GM23248 (cell line): ENCODE measurements at regions not wholly inside any gene's neighbourhood (a gene's known extent, or its start where the extent isn't known, plus 50 kb on each side); places are given as distances from the start of the nearest gene placed in this dataset.

ENCODE experiments used
- DNase-seq: peaks from one replicate; pipeline ENCODE4 v3.0.0-alpha.2; 2015
- H2AFZ ChIP-seq: fragments of 200-600 bp; sonication (generic); 2 replicates; pipeline ENCODE4 v1.6.1; 2016; ENCODE audit warnings: antibody characterized with exemption
- H3F3A ChIP-seq: fragments of 200-600 bp; sonication (generic); 2 replicates; pipeline ENCODE4 v1.6.1; 2016; ENCODE audit warnings: mild to moderate bottlenecking, antibody characterized with exemption, mixed run types; ENCODE audit not compliant: insufficient read depth
- H3K27ac ChIP-seq: fragments of 200-600 bp; sonication (generic); 2 replicates; pipeline ENCODE4 v1.5.1; 2016; ENCODE audit warnings: mild to moderate bottlenecking
- H3K27me3 ChIP-seq: fragments of 200-600 bp; sonication (generic); replicated peaks from 2 replicates; pipeline ENCODE4 v1.6.1; 2016; ENCODE audit warnings: mild to moderate bottlenecking; ENCODE audit not compliant: insufficient read depth
- H3K36me3 ChIP-seq: fragments of 200-600 bp; sonication (generic); 2 replicates; pipeline ENCODE4 v1.6.1; 2016; ENCODE audit warnings: low read depth, mild to moderate bottlenecking
- H3K4me1 ChIP-seq: fragments of 200-600 bp; sonication (generic); 2 replicates; pipeline ENCODE4 v1.6.1; 2016; ENCODE audit warnings: mild to moderate bottlenecking; ENCODE audit not compliant: insufficient read depth
- H3K4me2 ChIP-seq: fragments of 200-600 bp; sonication (generic); one replicate; pipeline ENCODE4 v1.6.1; 2016; ENCODE audit warnings: mild to moderate bottlenecking; ENCODE audit not compliant: unreplicated experiment
- H3K4me3 ChIP-seq: fragments of 200-600 bp; sonication (generic); 2 replicates; pipeline ENCODE4 v1.5.1; 2016; ENCODE audit warnings: mild to moderate bottlenecking
- H3K79me2 ChIP-seq: fragments of 200-600 bp; sonication (generic); 2 replicates; pipeline ENCODE4 v1.6.1; 2016; ENCODE audit warnings: mild to moderate bottlenecking; ENCODE audit not compliant: insufficient read depth
- H3K9ac ChIP-seq: fragments of 200-600 bp; sonication (generic); 2 replicates; pipeline ENCODE4 v1.6.1; 2016; ENCODE audit warnings: mild to moderate bottlenecking
- H3K9me2 ChIP-seq: fragments of 200-600 bp; sonication (generic); 2 replicates; pipeline ENCODE4 v1.6.1; 2016; ENCODE audit warnings: mixed run types, mild to moderate bottlenecking, moderate library complexity; ENCODE audit not compliant: insufficient read depth
- H3K9me3 ChIP-seq: fragments of 200-600 bp; sonication (generic); one replicate; pipeline ENCODE4 v1.6.1; 2017; ENCODE audit warnings: low read depth
- H4K20me1 ChIP-seq: fragments of 200-600 bp; sonication (generic); 2 replicates; pipeline ENCODE4 v1.6.0; 2016; ENCODE audit not compliant: insufficient read depth
- EZH2 ChIP-seq: fragments of 200-600 bp; sonication (generic); IDR thresholded peaks from 2 replicates; pipeline ENCODE4 v1.6.1; 2018; ENCODE audit warnings: antibody characterized with exemption, mild to moderate bottlenecking; ENCODE audit not compliant: insufficient read depth, poor library complexity, severe bottlenecking
- EZH2phosphoT487 ChIP-seq: fragments of 200-600 bp; sonication (generic); IDR thresholded peaks from 2 replicates; pipeline ENCODE4 v1.6.1; 2018; ENCODE audit warnings: antibody characterized with exemption, moderate library complexity, mild to moderate bottlenecking, low read depth; ENCODE audit not compliant: insufficient read depth
- WGBS, 2 experiments: methylation state at CpG; one replicate each; pipeline ENCODE4 v1.1.6; 2015 to 2017; ENCODE audit warnings: low lambda C conversion rate in 2 of 2, low coverage in 1 of 2; ENCODE audit errors: missing lambda C conversion rate in 2 of 2; 5-methylcytosine and 5-hydroxymethylcytosine counted together
- in situ Hi-C: fragments of 300-500 bp; cut with MboI; formaldehyde crosslinking; loops from 2 replicates; pipeline ENCODE4 v1.15.0; 2020

DNA sequence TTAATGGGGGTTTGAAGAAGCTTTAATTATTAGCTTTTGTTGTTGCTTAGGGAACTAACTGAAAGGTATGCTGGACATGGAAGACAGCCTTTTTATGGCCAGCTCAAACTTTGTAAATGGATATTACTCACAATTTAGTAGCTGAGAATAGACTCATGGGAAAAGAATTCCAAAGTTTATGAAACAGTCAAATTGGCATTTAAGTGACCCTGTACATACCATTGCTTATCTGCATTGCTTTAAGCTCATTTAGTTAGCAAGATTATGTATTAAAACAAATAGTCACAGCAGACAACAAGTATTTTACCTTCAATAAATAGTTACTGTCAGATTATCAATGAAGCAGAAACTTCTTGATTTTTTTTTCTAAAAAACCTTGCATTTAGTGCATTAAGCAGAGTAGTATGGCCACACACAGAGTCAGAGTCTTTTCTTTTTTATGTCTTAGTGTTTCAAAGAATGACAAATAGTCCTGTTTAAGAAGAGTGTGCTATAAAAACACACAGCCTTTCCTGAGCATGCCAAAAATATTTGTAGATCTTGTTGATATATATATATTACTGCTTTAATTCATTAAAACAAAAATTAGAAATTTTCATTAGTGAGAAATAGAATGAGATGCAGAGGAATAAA lies 102.2 kb downstream of the TTC6 start:
- H3K9me2 ChIP-seq, result no peaks in the 10 kb centered on the region
- no peaks in the 10 kb centered on the region for H3K79me2 ChIP-seq
- H3K4me1 ChIP-seq, result peaks cover 14% of the 10 kb centered on the region
- H3K27me3 ChIP-seq, result no peaks in the 10 kb centered on the region
- no peak for TF ChIP-seq EZH2phosphoT487
- TF ChIP-seq EZH2, result no peak
- in situ Hi-C loops, result no loop called here
- H3K36me3 ChIP-seq, result no peaks in the 10 kb centered on the region
- no peaks in the 10 kb centered on the region for H3K9me3 ChIP-seq
- DNase-seq, result peak; percentile 67
- H3K27ac ChIP-seq, result no peak overlapping the region
- H3F3A ChIP-seq, result peaks cover 11% of the 10 kb centered on the region
- no peak overlapping the region for H2AFZ ChIP-seq
- peak overlapping the region; percentile 24 for H3K4me2 ChIP-seq
- no peak overlapping the region for H3K4me3 ChIP-seq
- no peak overlapping the region for H3K9ac ChIP-seq
- H4K20me1 ChIP-seq, result no peaks in the 10 kb centered on the region

DNA sequence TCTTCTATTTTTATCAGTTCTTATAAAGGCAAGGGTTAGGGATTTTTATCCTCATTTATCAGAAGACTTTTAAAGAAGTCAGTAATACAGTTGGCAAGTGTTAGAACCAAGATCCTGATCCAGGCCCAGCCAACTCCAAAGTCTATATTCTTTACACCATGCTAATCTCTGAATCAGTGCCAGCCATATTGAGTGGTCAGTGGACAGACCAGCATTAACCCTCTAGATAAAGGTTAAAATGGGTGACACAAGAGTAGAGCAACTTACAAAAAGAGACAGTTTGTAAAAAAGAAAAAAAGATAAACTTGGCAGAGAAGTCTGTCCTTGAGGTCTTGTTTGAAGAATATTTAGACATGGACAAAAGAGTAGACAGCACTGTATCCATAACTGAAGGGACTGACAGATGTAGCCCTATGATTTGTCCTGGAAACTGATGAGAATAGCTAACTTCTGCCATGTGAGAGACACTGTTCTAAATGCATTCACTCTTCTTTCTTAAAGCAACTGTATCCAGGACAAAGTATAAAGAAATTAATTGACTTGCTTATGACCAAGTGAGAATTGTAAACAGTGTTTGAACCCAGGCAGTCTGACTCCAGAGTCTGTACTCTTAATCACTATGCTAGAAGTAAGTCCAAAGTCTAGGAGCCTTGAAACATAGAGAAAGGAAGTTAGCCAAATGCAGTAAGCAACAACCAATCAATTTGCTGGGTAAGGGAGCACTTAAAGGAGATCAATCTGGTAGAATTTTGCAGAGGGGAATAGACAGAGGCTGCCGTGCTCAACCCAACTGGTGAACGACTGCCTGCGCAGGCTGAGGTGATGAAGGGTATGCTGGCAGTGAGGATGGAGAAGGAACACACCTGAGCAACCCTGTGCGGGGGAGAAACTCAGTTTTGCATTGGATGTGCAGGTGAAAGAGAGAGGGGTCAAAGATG lies 103.7 kb downstream of the TTC6 start:
- H3K36me3 ChIP-seq, result no peaks in the 10 kb centered on the region
- peaks cover 11% of the 10 kb centered on the region for H3F3A ChIP-seq
- H2AFZ ChIP-seq, result no peak overlapping the region
- H3K79me2 ChIP-seq, result no peaks in the 10 kb centered on the region
- H3K9me2 ChIP-seq, result no peaks in the 10 kb centered on the region
- no peaks in the 10 kb centered on the region for H3K27me3 ChIP-seq
- no peak for TF ChIP-seq EZH2phosphoT487
- TF ChIP-seq EZH2, result no peak
- 58 to 68% methylated on average over 4 of the region's 4 CpGs for WGBS, 2 experiments
- no peak for DNase-seq
- H3K4me2 ChIP-seq, result no peak overlapping the region
- no peaks in the 10 kb centered on the region for H4K20me1 ChIP-seq
- peaks cover 14% of the 10 kb centered on the region for H3K4me1 ChIP-seq
- no peaks in the 10 kb centered on the region for H3K9me3 ChIP-seq
- in situ Hi-C loops, result no loop called here
- no peak overlapping the region for H3K4me3 ChIP-seq
- H3K9ac ChIP-seq, result no peak overlapping the region
- no peak overlapping the region for H3K27ac ChIP-seq

DNA sequence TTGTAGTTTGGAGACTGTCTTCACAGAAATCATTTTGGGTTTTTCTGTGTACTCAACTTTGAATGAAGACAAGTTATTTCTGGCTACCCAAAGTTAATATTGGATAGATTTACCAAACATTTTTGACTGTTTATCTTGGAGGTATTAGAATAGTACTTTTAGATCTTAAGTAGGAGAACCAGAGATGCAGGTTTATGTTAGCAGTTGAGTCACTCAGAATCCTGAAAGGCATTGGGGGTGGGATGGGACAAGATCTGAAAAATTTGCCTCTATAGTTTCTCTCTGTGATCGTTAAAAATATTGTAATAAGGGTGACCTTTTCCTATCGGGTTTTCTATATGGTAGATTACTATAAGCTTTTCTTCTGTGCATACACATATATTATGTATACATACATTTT lies 112.3 kb downstream of the TTC6 start:
- Histone ChIP-seq H3K36me3 (no peaks in the 10 kb centered on the region), H3K27ac (no peak overlapping the region), H3K9me3 (no peaks in the 10 kb centered on the region), H3K9ac (no peak overlapping the region), H3K79me2 (no peaks in the 10 kb centered on the region), H2AFZ (no peak overlapping the region), H3K4me2 (no peak overlapping the region), H3F3A (no peaks in the 10 kb centered on the region), H3K27me3 (no peaks in the 10 kb centered on the region), H3K9me2 (no peaks in the 10 kb centered on the region), H3K4me1 (peaks cover 10% of the 10 kb centered on the region), H3K4me3 (no peak overlapping the region), H4K20me1 (no peaks in the 10 kb centered on the region)
- no peak for DNase-seq
- in situ Hi-C loops, result loop anchor here (10.0 to 25.0 kb wide), 2 partner anchors 147 to 505 kb away; partner anchors contain the start of gene SSTR1
- TF ChIP-seq EZH2phosphoT487 (no peak), EZH2 (no peak)
- WGBS, 2 experiments, result 39 to 48% methylated on average over 2 of the region's 2 CpGs

DNA sequence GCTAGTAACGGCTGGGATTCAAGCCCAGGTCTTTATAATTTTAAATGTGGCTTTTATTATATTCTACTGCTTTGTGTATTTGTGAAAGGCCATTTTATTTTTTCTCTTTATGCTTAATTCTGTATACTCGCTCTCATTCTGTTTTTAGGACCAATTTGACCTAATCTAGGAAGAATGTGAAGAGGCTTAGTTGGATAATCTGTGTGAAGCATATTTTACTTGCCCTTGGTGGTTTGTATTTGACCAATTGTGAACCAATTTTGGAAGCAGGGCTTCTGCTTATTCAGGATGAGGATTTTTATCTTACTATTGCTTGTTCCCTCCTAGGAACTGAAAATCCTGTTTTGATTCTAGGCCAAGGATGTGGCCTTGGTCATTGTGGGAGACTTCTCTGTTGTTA lies 113.1 kb downstream of the TTC6 start:
- Histone ChIP-seq H3K27ac (no peak overlapping the region), H4K20me1 (no peaks in the 10 kb centered on the region), H3K4me3 (no peak overlapping the region), H3F3A (no peaks in the 10 kb centered on the region), H3K36me3 (no peaks in the 10 kb centered on the region), H3K27me3 (no peaks in the 10 kb centered on the region), H2AFZ (no peak overlapping the region), H3K79me2 (no peaks in the 10 kb centered on the region), H3K4me2 (no peak overlapping the region), H3K9me3 (no peaks in the 10 kb centered on the region), H3K4me1 (peaks cover 10% of the 10 kb centered on the region), H3K9ac (no peak overlapping the region), H3K9me2 (no peaks in the 10 kb centered on the region)
- DNase-seq, result peak; percentile 44
- in situ Hi-C loops, result loop anchor here (10.0 to 25.0 kb wide), 2 partner anchors 146 to 504 kb away; partner anchors contain the start of gene SSTR1
- 38 to 41% methylated on average over 2 of the region's 2 CpGs for WGBS, 2 experiments
- TF ChIP-seq EZH2phosphoT487 (no peak), EZH2 (no peak)
